ENCODE measurements at regions not wholly inside any gene's neighbourhood (a gene's known extent, or its start where the extent isn't known, plus 50 kb on each side); places are given as distances from the start of the nearest gene placed in this dataset.

- DNase-seq, result no peak
Measured at GRCh38 chr2:34353509-34354113, 754.5 kb upstream of the FAM98A start.

GRCh38 chr2:34349527-34349926 lies 750.4 kb upstream of the FAM98A start:
- no peak for DNase-seq

- no peak for DNase-seq
Measured at GRCh38 chr2:34345030-34345429, 745.9 kb upstream of the FAM98A start.

- no peak for DNase-seq
Measured at GRCh38 chr2:34340307-34340706, 741.2 kb upstream of the FAM98A start.

- DNase-seq, result no peak
Measured at GRCh38 chr2:34337735-34338134, 738.6 kb upstream of the FAM98A start.

GRCh38 chr2:34332813-34333212 lies 733.7 kb upstream of the FAM98A start:
- no peak for DNase-seq

- no peak for DNase-seq
Measured at GRCh38 chr2:34320056-34320455, 721.0 kb upstream of the FAM98A start.

GRCh38 chr2:34317797-34318196 lies 718.7 kb upstream of the FAM98A start:
- no peak for DNase-seq

GRCh38 chr2:34316788-34317187 lies 717.7 kb upstream of the FAM98A start:
- DNase-seq, result no peak

- no peak for DNase-seq
Measured at GRCh38 chr2:34311816-34312215, 712.7 kb upstream of the FAM98A start.

GRCh38 chr2:34308140-34308539 lies 709.0 kb upstream of the FAM98A start:
- DNase-seq, result no peak

GRCh38 chr2:34307636-34308035 lies 708.5 kb upstream of the FAM98A start:
- DNase-seq, result no peak

GRCh38 chr2:34306745-34307144 lies 707.6 kb upstream of the FAM98A start:
- no peak for DNase-seq

GRCh38 chr2:34305587-34305986 lies 706.5 kb upstream of the FAM98A start:
- no peak for DNase-seq

- DNase-seq, result no peak
Measured at GRCh38 chr2:34294961-34295360, 695.9 kb upstream of the FAM98A start.

- DNase-seq, result no peak
Measured at GRCh38 chr2:34291076-34291475, 692.0 kb upstream of the FAM98A start.

GRCh38 chr2:34288016-34288415 lies 688.9 kb upstream of the FAM98A start:
- no peak for DNase-seq

- no peak for DNase-seq
Measured at GRCh38 chr2:34280606-34281005, 681.5 kb upstream of the FAM98A start.

GRCh38 chr2:34266908-34267697 lies 668.0 kb upstream of the FAM98A start:
- no peak for DNase-seq

- DNase-seq, result no peak
Measured at GRCh38 chr2:34261701-34262100, 662.6 kb upstream of the FAM98A start.

- no peak for DNase-seq
Measured at GRCh38 chr2:34254272-34254878, 655.3 kb upstream of the FAM98A start.

- no peak for DNase-seq
Measured at GRCh38 chr2:34252111-34252510, 653.0 kb upstream of the FAM98A start.

GRCh38 chr2:34251578-34251977 lies 652.5 kb upstream of the FAM98A start:
- DNase-seq, result no peak

GRCh38 chr2:34244195-34244594 lies 645.1 kb upstream of the FAM98A start:
- no peak for DNase-seq
